DMS53 treated with DMSO at 0.1 percent for 48 hours (cell line): ENCODE measurements at regions not wholly inside any gene's neighbourhood (a gene's known extent, or its start where the extent isn't known, plus 50 kb on each side); places are given as distances from the start of the nearest gene placed in this dataset.

Experiments used
- DNase-seq: peaks from one replicate; lab custom pipeline; 2025; ENCODE audit not compliant: unreplicated experiment; lab: John Stamatoyannopoulos, UW

GRCh38 chr11:44488165-44488965 lies 77.1 kb upstream of the CD82 start:
- DNase-seq = no peak

GRCh38 chr11:44493383-44493782 lies 72.1 kb upstream of the CD82 start:
- DNase-seq = no peak

DNA sequence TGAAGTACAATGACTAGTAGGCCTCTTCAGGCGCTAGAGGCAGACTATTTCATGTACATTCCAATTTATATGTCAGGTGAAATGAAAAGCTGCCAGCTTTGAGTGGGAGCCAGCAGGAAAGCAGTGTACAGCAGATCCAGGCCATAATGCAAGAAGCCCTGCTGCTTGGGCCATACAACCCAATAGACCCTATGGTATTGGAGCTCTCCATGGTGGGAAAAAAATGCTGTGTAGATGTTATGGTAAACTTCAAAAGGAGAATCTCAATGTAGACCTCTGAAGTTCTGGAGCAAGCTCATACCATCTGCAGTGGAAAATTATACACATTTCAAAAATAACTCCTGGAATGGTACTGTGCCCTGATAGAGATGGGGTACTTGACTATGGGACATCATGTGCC lies 71.5 kb upstream of the CD82 start:
- DNase-seq = no peak

DNA sequence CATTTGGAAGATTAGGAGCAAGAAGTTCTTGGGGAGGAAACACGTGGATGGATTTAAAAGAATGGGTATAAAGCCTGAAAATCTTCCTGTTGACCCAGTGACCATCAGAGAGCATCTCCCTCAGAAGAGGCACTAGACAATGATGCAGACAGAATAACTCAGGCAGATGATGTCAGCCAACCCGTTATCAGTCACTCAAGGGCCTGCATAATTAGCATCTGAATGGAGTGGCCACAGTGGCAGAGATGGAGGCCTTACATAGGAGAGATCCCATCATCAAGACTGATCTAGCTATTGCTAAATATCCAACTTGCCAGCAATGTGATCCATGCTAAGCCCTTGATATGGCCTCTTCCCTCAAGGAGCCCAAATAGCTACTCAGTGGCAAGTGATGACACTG lies 70.7 kb upstream of the CD82 start:
- DNase-seq = no peak

DNA sequence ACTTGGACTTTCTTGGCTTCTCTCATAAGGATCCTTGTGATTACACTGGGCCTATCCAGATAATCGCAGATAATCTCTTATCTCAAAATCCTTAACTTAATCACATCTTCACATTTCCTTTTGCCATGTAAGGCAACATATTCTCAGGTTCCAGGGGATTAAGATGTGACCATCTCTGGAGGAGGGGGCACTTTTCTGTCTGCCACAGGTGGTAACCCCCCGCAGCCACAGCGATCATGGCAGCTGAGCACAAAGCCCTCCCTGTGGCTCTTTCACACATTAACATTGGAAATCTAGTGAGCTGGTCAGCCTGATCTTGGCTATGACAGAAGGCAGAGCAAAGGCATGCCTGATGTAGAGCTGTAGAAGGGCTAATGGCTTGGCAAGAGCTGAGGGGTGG lies 69.1 kb upstream of the CD82 start:
- DNase-seq = no peak

GRCh38 chr11:44498089-44498871 lies 67.2 kb upstream of the CD82 start:
- no peak for DNase-seq

GRCh38 chr11:44502506-44502905 lies 63.0 kb upstream of the CD82 start:
- DNase-seq = no peak

DNA sequence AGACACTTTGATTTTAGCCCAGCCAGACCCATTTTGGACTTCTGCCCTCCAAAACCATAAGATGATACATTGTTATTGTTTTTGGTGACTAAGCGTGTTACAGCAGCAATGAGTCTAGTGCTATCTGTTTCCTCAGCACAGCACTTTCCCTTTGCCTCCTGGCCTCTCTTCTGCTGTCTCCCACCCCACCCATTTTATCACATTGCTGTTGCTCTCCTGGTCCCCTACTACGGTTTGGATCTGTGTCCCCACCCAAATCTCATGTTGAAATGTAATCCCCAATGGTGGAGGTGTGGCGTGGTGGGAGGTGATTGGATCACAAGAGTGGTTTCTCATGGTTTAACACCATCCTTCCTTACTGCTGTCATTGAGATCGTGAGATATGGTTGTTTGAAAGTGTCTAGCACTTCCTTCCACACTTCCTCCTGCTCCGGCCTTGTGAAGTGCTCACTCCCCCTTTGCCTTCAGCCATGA lies 59.8 kb upstream of the CD82 start:
- no peak for DNase-seq

- DNase-seq = no peak
Measured at GRCh38 chr11:44506375-44507016, 59.0 kb upstream of the CD82 start.

GRCh38 chr11:44507491-44507890 lies 58.0 kb upstream of the CD82 start:
- DNase-seq = no peak

DNA sequence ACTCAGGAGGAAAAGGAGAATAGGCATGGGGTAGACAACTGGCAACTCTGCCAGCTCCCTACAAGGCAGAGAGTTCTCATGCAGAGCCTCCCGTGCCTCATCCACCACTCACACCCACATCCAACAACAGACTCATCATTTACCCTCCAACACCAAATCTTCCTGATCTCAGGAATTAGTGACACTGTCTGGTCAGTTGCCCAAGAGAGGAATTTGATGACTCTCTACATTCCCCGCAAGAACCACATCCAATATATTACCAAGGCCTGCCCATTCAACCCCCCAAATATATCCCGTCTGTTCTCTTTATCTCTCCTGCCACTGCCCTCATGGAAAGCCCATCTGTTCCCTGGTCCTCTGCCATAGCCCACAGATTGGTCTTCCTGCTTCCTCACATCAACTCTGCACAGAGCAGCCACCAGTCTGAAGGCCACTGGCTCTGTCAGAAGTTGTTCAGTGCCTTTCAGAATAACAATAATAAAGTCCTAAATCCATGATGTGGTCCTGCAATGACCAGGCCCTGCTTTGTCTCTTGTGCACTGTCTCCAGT lies 57.5 kb upstream of the CD82 start:
- DNase-seq = no peak

- no peak for DNase-seq
Measured at GRCh38 chr11:44509296-44509695, 56.2 kb upstream of the CD82 start.

GRCh38 chr11:44510372-44510771 lies 55.1 kb upstream of the CD82 start:
- no peak for DNase-seq

- DNase-seq = no peak
Measured at GRCh38 chr11:44512818-44513217, 52.6 kb upstream of the CD82 start.

GRCh38 chr11:44515048-44515447 lies 50.4 kb upstream of the CD82 start:
- DNase-seq = no peak
